A172 (cell line): ENCODE measurements at regions not wholly inside any gene's neighbourhood (a gene's known extent, or its start where the extent isn't known, plus 50 kb on each side); places are given as distances from the start of the nearest gene placed in this dataset.
A peak's percentile ranks its signal among the peaks of the same experiment; 100 is the strongest.

Source experiments
- DNase-seq: peaks from one replicate; pipeline ENCODE4 v3.0.0-alpha.2; 2015; ENCODE audit warnings: low spot score

DNA sequence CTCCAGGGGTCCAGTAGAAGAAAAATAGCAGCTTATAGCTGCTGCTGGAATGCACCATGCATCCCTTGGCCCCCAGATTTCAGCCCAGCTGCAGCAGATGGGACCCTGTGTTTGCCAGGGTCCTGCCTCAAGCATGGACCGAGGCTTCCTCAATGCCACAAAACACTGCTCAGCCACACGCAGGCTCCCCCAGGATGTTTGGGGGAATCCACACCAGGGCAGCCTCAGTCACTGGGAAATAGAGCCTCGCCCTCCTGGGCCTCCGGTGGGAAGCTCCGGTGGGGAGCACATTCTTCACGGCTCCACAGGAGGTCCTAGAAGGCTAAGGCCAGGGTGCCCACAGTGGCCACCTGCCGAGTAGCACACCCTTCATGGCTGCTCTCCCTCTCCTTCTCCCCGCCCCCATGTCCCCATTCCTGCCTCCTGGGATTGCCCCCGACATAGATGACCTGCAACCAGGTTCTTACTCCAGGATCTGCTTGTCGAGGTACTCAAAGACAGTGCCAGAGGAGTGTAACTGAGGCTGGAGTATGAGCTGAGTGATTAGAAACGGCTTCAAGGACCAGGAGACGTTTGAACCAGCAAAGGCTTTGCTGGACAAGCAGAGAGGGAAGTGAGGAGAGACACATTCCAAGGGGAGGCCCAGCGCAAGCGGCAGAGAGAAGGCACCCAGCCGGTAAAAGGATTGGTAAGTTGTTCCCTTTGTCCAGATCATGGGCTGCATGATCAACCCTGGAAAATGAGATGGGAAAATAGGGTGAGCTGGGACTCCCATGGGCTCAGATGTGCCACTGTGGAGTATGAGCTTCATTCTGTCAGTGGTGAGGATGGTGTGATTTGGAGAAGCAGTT lies 110.7 kb upstream of the UQCRFS1 start:
- DNase-seq, result no peak

DNA sequence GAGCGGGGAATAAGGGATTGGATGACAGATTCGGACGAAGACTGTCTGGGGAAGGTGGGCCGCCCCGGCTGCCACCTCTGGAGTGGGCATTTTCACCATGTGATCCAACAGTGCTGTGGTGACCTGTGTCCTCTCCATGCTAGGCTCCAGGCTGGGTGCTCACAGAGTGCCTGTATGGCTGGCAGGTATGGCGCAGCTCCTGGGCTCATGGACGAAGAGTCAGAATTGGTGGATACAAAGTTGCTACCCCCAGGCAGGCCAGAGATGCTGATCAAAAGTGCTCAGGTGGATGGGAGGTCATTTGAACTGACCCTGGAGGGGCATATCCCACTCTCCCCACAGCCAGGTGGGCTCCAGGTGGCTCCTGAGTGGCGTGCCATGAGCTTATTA lies 111.3 kb upstream of the UQCRFS1 start:
- no peak for DNase-seq

DNA sequence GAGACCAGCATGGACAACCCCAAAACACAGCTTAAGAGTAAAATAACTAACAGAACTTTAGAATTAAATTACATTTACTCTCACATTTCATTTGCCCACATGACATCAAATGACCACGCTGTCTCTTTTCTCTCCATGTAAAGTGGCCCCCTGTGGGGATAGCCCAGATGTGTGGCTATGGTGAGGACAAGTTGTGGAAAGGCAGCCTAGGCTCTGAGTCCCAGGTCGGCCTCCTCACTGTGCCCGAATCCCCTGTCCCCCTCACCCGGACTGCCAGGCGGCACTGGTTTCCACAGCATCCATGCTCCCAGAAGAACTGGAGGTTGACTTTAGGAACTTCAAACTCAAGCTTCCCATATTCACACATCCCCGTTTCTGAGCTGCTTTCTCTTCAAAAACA lies 111.8 kb upstream of the UQCRFS1 start:
- DNase-seq, result no peak

DNA sequence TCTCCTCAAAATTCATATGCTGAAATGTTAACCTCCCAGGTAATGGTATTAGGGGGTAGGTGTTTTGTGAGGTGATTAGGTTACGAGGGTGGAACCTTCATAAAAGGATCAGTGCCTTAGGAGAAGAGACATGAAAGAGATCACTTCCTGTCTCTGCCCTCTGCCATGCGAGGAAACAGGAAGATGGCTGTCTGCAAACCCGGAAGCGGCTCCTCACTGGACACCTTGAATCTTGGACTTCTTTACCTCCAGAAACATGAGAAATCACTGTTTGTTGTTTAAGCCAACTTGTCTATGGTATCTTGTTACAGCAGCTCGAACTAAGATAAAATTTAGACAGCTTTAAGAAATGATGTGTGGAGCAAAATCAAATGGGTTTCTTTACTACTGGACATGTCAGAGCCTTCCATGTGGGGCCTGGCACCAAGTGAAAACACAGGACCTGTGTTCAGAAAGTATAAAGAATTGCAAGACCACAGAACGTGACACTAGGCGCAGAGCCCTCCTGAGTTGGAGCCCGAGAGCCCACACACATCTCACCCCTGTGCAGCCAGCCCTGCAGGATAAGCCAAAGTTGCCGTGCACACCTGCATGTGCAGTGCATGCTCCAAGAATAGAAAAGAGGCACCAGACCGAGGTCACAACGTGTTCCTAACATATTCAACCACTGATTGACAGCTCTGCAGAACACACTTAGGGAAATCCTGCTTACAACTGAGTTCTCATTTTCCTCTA lies 112.5 kb upstream of the UQCRFS1 start:
- DNase-seq, result no peak

DNA sequence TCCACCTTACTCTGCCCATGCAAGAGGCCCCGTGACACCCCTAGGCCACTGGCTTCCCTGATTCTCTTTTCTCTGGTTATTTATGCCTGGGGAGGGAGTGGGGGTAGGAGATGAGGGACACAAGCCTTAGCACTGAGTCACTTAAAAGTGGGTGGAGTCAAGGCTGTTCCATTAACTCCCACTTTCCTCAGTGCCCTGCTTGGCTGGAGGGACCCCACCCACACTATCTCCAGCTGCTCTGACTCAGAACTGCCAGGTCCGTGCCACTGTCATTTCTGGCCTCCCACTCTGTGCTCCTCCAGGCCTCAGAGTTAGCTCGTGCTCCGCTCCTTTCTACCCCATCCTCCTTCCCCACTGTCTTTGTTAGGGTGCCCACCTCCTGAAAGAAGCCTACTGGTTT lies 113.4 kb upstream of the UQCRFS1 start:
- DNase-seq, result peak; percentile 47

DNA sequence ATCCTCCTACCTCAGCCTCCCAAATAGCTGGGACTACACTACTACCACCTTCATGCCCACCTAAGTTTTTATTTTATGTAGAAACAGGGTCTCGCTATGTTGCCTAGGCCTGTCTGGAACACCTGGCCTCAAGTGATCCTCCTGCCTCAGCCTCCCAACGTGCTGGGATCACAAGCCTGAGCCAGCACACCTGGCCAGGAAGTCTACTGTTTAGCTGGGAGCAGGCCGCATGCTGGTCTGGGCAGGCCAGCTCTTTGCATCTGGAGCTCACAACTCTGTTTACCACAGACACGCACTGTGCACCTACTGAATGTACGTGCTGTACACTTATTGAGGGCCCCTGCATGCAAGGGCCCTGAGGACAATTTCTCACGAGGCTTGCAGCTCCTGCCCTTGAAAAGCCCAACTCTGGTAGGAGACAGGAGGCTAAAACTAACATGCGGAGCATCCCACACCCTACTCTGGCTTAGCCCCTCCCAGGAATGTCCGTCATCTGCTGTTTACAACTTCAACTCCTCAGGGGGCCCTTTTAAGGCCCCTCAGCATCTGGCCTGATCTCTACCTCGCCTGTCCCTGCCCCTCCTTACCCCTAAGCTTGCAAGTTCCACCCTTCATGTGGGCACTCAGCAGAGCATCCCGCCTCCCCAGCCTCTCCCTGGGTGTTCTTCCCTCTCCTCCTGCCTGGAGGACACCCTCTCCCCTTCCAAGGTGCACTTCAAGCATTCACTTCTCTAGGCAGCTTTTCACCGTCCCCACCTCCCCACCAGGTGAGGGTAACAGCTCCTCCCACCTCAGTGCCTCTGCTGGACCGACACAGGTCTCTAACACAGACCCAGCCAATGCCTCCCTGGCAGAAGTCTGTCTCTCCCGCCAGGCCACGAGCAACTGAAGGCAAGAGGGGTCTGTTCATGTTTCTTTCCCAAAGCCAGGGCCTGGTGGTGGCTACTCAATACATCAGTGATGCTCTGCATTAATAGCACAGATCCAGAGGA lies 114.2 kb upstream of the UQCRFS1 start:
- no peak for DNase-seq

DNA sequence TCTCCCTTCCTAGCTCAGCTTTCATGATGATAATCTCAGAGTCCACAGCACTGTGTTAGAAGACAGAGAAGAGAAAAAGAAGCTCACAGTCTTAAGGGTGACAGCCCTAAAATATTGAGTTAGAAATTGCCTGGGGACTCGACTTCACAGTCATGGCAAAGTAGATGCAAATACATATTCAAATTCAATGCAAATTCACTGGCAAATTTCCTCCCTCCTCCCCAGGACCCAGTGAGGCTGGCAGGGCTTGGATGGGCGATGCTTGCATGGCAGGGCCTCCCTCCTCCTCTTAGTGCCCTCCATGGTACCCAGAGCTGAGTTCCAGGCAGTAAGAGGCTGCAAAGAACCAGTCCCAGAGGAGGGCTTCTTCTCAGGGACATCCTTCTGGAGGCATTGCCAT lies 115.6 kb upstream of the UQCRFS1 start:
- DNase-seq, result no peak

DNA sequence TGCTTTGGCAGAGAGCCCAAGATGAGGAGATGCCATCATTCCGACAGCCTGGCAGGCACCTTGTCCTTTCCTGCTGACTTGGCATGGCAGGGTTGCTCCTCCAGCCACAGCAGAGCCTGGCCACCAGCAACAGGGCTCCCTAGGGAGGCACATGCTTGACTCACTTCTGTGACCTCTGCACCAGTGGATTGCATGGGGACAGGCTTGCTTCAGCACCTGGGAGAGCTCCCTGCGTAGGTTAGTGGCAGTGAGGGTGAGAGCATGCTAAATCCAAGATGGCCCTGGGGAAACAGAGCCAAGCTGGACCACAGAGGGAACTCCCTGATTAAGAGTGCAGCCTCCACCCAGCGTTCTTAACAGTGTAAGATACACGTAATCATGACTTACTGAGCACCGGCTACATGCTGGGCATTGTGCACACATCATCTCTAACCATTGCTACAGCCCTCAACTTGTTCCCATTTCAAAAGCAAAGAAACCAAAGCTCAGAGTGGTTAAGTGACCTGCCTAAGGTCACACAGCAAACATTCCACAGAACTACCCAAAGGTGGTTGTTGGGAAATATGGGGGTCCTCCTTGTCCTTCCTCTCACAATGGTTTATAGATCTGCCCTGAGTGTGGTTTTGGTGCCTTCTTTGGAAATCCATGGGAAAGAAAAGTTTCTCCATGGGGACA lies 116.6 kb upstream of the UQCRFS1 start:
- peak; percentile 29 for DNase-seq

DNA sequence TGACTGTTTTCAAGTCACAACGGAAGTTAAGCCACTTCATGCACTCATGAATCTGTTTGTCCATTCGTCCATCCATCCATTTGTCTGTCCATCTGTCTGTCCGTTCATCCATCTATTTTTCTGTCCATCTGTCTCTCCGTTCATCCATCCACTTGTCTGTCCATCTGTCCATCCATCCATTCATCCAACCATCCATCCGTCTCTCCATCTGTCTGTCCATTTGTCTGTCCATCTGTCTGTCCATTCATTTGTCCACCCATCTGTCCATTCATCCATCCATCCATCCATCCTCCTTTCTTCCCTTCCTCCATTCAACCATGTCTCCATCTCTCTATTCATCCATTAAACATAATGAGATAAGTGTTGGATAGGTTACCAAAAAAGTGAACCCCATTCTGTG lies 123.5 kb upstream of the UQCRFS1 start:
- DNase-seq, result no peak

DNA sequence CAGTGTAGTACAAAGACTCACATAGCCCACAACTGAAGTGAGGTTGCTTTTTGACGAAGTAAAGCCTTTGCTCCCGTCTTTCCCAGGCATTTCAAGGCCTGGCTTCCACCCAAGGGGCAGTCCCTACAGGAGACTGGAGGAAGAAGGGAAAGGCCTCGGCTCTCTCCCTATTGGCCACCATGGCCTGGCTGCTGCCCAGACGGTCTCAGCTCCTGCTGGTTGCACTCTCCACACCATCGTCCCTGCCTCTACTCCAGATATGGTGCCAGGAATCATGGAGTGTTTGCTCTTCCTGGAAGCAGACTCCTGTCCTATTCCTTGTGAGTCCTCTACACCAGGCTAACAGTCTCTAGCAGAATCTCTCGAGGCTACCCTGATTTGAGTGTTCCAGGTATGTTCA lies 124.1 kb upstream of the UQCRFS1 start:
- no peak for DNase-seq

DNA sequence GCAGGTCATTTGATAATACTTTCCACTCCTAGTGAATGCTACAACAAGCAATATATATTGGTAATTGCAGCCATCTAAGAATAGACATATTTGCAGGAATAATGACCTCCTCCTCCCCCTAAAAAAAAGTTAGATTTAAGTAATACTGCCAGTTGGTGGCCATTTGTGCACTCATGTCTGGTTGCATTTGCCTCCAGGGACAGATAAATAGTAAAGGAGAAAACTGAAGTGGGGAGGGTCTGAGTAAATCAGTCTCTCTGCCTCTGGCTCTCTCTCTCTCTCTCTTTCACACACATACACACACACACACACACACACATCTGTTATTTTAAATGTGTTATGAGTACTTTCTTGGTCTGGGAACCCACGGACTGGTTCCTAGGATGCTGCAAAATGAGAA lies 125.5 kb upstream of the UQCRFS1 start:
- no peak for DNase-seq

DNA sequence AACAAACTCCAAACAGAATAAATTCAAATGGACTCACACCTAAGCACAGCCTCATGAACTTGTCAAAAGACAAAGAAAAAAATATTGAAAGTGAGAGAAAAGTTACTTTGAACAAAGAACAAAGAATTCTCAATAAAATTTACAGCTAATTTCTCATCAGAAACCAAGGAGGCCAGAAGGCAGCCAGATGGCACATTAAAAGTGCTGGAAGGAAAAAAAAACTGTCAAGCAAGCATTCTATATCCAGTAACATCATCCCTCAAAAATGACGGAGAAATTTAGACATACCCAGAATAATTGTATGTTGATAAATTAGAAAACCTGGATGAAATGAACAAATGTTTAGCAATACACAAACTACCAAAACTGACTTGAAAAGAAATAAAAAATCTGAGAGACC lies 129.8 kb upstream of the UQCRFS1 start:
- no peak for DNase-seq

DNA sequence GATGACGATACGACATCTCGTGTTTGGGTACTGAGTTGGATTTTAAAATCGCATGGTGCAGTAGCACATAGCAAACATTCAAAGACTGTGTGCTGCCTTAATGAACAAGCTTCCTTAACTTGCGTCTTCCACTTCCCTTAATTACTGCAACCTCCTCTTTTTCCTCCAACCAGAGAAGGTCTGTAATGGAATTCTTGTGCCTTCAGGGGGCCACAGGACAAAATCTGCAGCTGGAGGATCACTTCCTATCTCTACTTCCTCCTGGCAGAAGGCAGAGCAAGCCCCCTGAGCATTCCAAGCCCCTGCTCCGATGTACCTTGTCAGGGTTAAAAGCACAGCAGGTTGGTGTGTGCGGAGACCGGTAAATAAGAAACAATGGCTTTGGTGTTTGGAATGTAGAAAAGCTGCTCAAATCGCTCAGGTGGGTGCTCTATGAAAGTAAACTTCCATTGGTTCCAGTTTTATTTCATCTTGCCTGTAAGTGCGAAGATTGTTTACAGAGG lies 151.3 kb upstream of the UQCRFS1 start:
- DNase-seq, result no peak

DNA sequence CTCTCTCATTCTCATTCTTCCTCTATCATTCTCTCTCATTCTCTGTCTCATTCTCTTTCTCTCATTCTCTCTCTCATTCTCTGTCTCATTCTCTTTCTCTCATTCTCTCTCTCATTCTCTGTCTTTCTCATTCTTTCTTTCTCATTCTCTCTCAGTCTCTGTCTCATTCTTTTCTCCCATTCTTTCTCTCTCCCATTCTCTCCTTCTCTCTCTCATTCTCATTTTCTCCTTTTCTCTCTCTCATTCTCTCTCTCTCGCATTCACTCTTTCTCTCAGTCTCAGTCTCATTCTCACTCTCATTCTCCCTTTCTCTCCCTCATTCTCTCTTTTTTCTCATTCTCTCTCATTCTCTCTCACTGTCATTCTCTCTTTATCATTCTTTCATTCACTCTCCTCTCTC lies 152.0 kb upstream of the UQCRFS1 start:
- no peak for DNase-seq

DNA sequence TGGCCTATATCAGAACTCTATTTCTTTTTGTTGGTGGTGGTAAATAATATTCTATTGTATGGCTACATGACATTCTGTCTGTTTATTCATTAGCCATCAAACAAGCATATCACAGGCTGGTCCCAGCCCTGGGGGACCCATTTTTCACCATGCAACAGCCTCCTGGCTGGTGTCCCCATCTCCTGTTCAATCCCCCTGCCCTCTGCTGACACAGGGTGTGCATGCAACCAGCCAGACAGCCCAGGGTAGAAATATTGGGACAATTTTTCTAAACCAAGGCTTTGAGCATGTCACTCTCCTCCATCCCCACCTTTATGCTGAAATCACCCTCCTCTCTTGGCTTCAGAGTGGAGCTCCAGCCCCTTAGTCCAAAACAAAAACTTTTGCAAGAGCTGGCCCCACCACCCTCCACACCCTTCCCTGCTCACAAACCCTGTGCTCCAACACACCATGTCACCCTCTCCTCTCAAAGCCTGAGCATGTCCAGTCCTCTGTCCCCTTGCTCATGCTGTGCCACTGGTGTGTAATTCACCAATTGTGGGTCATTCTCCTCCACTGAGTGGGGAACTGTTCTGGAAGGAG lies 153.0 kb upstream of the UQCRFS1 start:
- DNase-seq, result no peak

DNA sequence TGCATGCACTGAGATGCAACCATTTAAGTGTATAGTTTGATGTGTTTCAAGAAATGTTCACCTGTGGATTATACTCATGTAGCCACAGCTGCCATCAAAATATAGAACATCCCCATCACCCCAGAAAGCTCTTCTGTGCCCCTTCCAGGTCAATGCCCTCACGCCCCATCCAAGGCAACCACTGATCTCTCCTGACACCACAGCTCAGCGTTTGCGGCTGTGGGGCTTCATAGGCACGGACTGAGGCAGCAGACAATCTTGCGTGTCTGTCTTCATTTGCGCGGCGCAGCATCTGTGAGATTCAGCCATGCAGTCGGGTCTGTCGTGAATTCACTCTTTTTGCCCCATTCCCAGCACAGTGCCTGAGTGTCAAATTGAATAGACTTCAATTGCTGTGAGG lies 153.8 kb upstream of the UQCRFS1 start:
- DNase-seq, result no peak

DNA sequence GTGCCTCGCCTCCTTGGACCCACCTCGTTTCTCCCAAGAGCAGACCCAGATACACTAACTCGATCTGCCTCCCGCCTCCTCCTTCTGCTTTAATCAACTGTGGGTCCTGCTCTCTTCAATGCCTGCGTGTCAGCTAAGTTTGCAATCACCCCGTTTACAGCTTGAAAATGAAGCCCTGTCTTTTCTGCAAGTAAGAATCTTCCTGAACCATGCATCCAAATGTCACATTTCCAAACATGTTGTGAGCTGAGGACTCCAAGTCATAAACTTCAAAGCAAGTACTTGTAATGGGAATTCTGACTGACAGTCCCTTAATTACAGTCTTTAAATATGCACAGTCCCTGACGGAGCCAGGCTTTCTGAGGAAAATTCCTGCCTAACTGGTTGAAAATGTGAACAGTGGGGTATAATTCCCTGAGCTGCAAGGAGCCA lies 154.9 kb upstream of the UQCRFS1 start:
- no peak for DNase-seq

DNA sequence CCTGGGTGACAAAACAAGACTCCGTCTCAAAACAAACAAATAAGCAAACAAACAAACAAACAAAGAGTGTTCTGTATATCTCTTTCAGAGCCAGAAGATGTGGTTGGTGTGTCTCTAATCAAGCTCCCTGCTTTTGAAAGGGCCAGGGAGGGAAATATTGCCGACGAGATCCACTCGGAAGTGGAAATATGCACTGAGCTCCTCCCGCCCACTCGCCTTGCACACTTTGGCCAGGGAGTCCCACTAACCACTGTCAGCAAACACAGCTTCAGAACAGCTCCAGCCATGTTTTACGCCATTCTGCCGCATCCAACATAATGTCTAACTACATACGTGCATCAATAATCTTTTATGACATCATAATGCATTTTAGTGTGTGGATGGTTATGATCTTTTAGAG lies 155.5 kb upstream of the VSTM2B start:
- no peak for DNase-seq

DNA sequence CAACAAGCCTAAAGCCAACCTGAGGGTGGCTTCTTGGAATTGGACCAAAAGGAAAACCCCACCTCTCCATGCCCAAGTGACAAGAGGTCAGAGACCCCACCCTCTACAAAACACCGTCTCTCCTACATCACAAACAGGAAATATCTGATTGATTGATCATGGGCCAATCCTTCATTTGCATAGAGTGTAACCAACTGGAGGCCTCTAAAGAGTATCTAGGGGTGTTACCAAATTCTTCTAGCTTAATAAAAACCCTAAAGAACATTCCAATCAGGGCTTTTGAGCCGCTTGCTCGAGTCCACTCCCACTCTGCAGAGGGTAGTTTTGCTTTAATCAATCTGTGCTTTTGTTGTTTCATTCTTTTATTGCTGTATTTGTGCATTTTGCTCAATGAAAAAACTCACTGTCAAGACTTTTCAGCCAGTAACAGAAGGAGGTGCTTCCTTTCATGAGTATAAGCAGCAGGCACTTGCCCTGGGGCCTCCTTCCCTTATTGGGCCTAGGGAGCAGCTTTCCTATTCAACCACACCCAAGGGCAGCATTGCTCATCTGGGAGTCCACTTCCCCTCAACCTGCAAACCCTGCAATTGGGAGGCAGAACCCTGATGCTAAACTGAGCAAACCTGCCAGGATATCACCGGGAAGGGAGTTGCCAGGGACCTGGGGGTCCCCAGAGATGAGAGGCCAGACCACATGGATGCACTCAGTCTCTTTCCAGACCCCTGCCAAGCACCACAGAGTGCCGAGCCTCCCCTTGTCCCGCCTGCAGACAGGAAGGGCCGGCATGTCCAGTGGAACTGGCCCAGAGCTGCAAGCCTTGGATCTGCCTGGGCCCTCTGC lies 154.3 kb upstream of the VSTM2B start:
- DNase-seq, result no peak

DNA sequence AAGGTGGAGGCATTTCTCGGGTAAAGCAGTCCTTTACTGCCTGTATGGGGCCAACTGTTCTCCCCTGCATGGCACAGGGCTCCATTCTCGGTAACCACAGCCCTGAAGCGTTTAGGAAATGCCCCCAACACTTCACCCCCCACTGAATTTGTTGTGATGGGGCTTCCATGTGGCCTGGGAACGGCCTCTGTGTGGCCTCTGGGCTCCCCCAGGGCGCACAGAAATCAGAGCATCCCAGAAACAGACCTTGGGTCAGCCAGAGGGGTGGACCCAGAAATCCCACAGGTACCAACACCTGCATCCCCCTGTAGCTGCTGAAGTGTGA lies 153.7 kb upstream of the VSTM2B start:
- no peak for DNase-seq
